Gastrocnemius medialis (tissue), 4 donors: ENCODE measurements at regions not wholly inside any gene's neighbourhood (a gene's known extent, or its start where the extent isn't known, plus 50 kb on each side); places are given as distances from the start of the nearest gene placed in this dataset.

Experiments used
- ATAC-seq, 2 donors: fragments of 150-250 bp; one replicate each; pipeline ENCODE4 v1.9.1; 2016
- DNase-seq, 2 donors: peaks; one replicate each; pipeline ENCODE4 v3.0.0-alpha.2; 2019
- H3K27ac ChIP-seq, 4 donors: fragments of 200-600 bp; sonication (generic); 1 replicate in 1 of 4; 2 replicates in 3 of 4; pipeline ENCODE4 v1.5.1; 2016 to 2018; ENCODE audit warnings: mild to moderate bottlenecking in 2 of 4, moderate library complexity in 1 of 4
- H3K27me3 ChIP-seq, 3 donors: fragments of 200-600 bp; sonication (generic) in 2 of 3; 1 replicate in 1 of 3; 2 replicates in 2 of 3; pipeline versions ENCODE4 v1.5.1 to v1.6.0; 2016 to 2019; ENCODE audit warnings: mild to moderate bottlenecking in 1 of 3, moderate library complexity in 1 of 3
- H3K36me3 ChIP-seq, 2 donors: fragments of 200-600 bp; sonication (generic) in 1 of 2; one replicate each; pipeline ENCODE4 v1.5.1; 2017 to 2018
- H3K4me1 ChIP-seq, 2 donors: fragments of 200-600 bp; sonication (generic) in 1 of 2; one replicate each; pipeline ENCODE4 v1.5.1; 2016 to 2017; ENCODE audit warnings: mild to moderate bottlenecking in 2 of 2
- H3K4me3 ChIP-seq, 4 donors: fragments of 200-600 bp; sonication (generic) in 3 of 4; 1 replicate in 1 of 4; 2 replicates in 3 of 4; pipeline ENCODE4 v1.5.1; 2016 to 2019; ENCODE audit warnings: mild to moderate bottlenecking in 2 of 4
- H3K9me3 ChIP-seq, 3 donors: fragments of 200-600 bp; sonication (generic) in 2 of 3; 1 replicate in 1 of 3; 2 replicates in 2 of 3; pipeline ENCODE4 v1.5.1; 2016 to 2019
- CTCF ChIP-seq, 5 experiments: fragments of 450-650 bp in 3 of 5; fragments of 200-600 bp in 2 of 5; sonication (generic) in 2 of 5; IDR thresholded peaks in 4 of 5; conservative IDR thresholded peaks in 1 of 5; 1 replicate in 4 of 5; 2 replicates in 1 of 5; pipeline ENCODE4 v1.5.1; 2016 to 2019; ENCODE audit warnings: antibody characterized with exemption in 5 of 5, mild to moderate bottlenecking in 3 of 5, moderate library complexity in 3 of 5
- POLR2A ChIP-seq, 2 donors: fragments of 450-650 bp; IDR thresholded peaks; one replicate each; pipeline ENCODE4 v1.6.1; 2017; ENCODE audit warnings: antibody characterized with exemption in 2 of 2, mild to moderate bottlenecking in 2 of 2, moderate library complexity in 2 of 2
- in situ Hi-C, 4 donors: fragments of 200-750 bp; cut with MboI; loops; one replicate each; pipeline versions ENCODE4 v1.15.0 to v1.8.0; 2017; ENCODE audit warnings: low sequenced_read_pairs in 4 of 4
- intact Hi-C: fragments of 100-400 bp; cut with DNase I; formaldehyde crosslinking; loops from one replicate; pipeline ENCODE4 v1.15.1; 2023; ENCODE audit warnings: low total_unique reads

DNA sequence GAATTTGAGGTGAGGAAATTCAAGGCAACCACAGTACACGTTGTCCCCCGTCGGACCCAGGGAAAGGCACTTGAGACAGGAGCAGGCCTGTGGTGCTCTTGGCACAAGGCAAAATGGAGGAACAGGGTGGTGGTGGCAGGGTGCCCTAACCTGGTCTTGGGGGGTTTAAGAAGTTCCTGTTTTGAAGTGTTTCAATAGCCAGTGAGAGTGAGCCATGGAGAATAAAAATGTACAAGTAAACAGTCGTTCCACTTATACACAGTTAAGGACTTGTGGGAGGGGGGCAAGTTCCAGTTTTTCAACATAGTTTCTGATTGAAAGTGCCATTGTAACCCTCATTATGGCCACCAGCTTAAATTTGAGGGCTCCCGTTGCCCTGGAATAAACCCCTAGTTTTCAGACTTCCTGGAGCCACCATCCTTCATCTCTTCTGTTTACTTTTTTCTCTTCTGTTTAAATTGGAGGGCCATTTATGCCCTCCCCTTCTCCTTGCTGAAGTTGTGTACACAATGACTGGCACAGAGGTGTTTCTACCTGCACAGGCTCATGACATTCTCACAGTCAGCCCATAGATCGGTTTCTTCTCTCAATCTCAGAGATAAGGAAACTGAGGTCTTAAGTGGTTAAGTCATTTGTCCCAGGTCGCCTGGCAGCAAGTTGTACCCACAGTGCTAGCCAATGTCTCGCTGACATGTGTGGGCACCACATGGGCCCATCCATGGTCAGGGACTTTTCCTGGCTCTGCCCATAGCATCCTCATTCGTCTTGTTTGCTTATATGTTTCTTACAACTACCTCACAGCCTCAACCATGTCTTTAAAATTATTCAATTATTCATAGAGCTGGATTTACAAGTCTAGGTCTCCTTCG lies 66.0 kb upstream of the ST3GAL5 start:
- DNase-seq (no peak), ATAC-seq (no peak)
- no peaks in the 10 kb centered on the region for H3K36me3 ChIP-seq
- intact Hi-C loops: loop anchor here (5.0 kb wide), 2 partner anchors 63 to 82 kb away; no protein-coding TSS in a partner anchor
- H3K4me1 ChIP-seq: peaks cover 16 to 20% of the 10 kb centered on the region in 2 donors
- H3K4me3 ChIP-seq: no peak overlapping the region
- no peak overlapping the region for H3K27ac ChIP-seq
- in situ Hi-C loops: no loop called here
- no peaks in the 10 kb centered on the region for H3K9me3 ChIP-seq
- TF ChIP-seq CTCF (IDR thresholded peaks at IDR 0.05 in 4 of 5, conservative IDR thresholded peaks at IDR 0.05 in 1 of 5) (no peak), POLR2A (IDR thresholded peaks at IDR 0.05) (no peak)
- H3K27me3 ChIP-seq: no peaks in the 10 kb centered on the region

GRCh38 chr2:85954192-85954589 lies 65.4 kb upstream of the ST3GAL5 start:
- ATAC-seq: no peak
- Histone ChIP-seq H3K27ac (no peak overlapping the region), H3K4me3 (no peak overlapping the region), H3K36me3 (no peaks in the 10 kb centered on the region), H3K4me1 (peaks cover 11 to 15% of the 10 kb centered on the region in 2 donors), H3K9me3 (no peaks in the 10 kb centered on the region), H3K27me3 (no peaks in the 10 kb centered on the region)
- DNase-seq: no peak
- TF ChIP-seq CTCF (IDR thresholded peaks at IDR 0.05 in 4 of 5, conservative IDR thresholded peaks at IDR 0.05 in 1 of 5) (no peak), POLR2A (IDR thresholded peaks at IDR 0.05) (no peak)
- intact Hi-C loops (no loop called here), in situ Hi-C loops (no loop called here)

DNA sequence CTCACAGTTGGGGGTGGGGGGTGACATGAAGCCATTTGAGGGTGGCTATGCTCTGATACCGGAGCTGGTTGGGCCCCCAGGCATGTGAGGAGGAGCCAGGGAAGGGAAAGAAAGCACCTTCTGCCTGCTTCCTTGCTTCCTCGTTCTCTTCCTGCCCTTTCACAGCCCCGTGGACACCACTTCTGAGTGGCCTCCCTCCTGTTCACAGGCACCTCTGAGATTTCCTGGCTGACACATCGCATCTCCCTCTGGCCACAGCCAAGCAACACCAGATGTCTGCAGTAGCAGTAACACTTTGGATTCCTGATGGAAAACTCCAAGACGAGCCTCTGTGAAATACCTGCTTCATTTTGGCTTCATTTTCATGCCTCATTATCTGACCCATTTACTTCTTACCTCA lies 64.7 kb upstream of the ST3GAL5 start:
- ATAC-seq: no peak
- no peaks in the 10 kb centered on the region for H3K27me3 ChIP-seq
- no peak for DNase-seq
- intact Hi-C loops: no loop called here
- H3K4me3 ChIP-seq: no peak overlapping the region
- H3K36me3 ChIP-seq: no peaks in the 10 kb centered on the region
- H3K4me1 ChIP-seq: peaks cover 11 to 15% of the 10 kb centered on the region in 2 donors
- in situ Hi-C loops: no loop called here
- H3K27ac ChIP-seq: no peak overlapping the region
- H3K9me3 ChIP-seq: no peaks in the 10 kb centered on the region
- no peak for TF ChIP-seq CTCF (IDR thresholded peaks at IDR 0.05 in 4 of 5, conservative IDR thresholded peaks at IDR 0.05 in 1 of 5)
- no peak for TF ChIP-seq POLR2A (IDR thresholded peaks at IDR 0.05)

DNA sequence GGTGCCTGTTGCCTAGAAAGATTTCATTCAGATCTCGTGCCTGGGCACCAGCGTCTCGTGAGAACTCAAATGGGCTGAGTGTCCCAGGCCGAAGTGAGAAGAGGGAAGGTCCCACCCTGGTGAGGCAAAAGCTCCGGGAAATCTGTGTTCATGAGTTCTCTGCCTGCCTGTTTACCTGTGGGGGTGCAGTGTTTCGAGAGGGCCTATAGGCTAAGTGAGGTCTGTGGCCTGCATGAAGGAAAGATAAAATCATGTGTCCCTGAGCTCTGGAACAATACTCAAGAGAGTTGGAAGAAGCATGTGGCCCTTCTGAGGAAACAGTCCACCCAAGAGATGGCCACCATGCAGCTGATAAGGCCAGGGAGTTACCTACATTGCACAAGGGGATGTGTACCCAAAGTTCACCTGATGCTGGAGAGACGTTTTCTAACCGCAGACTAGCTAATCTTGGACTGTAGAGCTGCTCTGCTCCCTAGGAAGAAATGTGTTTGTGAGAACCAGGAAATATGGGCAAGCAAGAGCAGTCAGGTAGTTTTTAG lies 63.5 kb upstream of the ST3GAL5 start:
- peaks cover 10 to 15% of the 10 kb centered on the region in 2 donors for H3K4me1 ChIP-seq
- TF ChIP-seq POLR2A (IDR thresholded peaks at IDR 0.05) (no peak), CTCF (IDR thresholded peaks at IDR 0.05 in 4 of 5, conservative IDR thresholded peaks at IDR 0.05 in 1 of 5) (no peak)
- in situ Hi-C loops (no loop called here), intact Hi-C loops (no loop called here)
- ATAC-seq (no peak), DNase-seq (no peak)
- no peaks in the 10 kb centered on the region for H3K36me3 ChIP-seq
- H3K9me3 ChIP-seq: no peaks in the 10 kb centered on the region
- H3K27ac ChIP-seq: no peak overlapping the region
- H3K4me3 ChIP-seq: no peak overlapping the region
- no peaks in the 10 kb centered on the region for H3K27me3 ChIP-seq
